GM19467 (cell line): ENCODE measurements at regions not wholly inside any gene's neighbourhood (a gene's known extent, or its start where the extent isn't known, plus 50 kb on each side); places are given as distances from the start of the nearest gene placed in this dataset.

ENCODE experiments used
- ATAC-seq: cut with Tn5 transposase; IDR thresholded peaks from one replicate; pipeline ENCODE4 v1.9.1; 2021; ENCODE audit warnings: mild to moderate bottlenecking, moderate library complexity; ENCODE audit not compliant: unreplicated experiment

DNA sequence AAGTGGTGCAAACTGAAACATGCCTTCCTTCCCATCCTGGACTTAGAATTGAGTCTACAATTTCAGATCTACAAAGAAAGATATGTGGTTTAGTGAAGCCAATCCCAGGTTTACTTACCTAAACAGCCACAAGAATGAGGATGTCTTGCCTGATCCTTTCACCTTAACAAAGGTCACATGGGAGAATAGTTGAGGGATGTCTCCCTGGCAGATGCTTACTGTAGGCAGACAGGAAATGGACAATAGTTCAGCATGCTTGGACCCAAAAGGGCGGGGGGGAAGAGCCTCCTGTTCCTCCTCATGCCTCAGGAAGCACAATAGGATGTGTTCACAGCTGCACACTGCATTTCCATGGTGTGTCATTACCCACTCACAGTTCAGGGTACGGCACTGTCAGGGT is 492.7 kb upstream of the USP24 start:
- no peak for ATAC-seq

DNA sequence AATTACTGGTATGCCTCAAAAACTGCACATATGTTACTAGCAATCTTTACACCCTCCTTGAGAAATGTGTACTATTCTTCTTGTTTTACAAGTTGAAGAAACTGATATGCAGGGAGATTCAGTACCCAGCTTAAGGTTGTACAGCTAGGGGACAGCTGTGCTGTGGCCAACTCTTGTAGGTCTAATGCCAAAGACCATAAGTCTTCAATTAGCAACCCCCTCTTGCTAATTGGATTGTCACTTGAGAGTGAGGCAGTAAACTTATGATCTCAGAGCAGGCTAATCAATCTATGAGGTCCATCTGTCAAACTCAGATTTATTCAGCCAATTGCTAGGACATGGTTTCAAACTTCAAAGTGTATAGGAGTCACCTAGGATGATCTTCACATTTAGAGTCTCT is 492.0 kb upstream of the USP24 start:
- no peak for ATAC-seq

DNA sequence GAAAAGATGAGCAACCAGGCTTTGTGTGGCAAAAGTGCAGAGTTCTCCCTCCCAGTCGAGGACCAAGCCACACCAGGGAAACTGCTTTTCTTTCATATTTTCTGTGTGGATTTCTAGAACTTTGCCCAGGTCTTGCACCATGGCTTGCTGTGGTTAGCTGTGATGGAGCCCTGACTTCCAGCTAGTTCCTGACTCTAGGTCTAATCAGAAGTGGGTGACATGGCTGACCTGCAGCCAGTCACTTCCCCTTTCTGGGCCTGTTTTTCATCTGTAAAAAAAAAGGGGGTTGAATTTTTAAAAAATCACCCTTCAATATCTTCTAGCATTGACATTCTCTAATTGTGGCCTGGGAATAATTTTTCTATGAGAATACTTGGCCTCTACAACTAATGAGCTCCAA is 491.2 kb upstream of the USP24 start:
- no peak for ATAC-seq

DNA sequence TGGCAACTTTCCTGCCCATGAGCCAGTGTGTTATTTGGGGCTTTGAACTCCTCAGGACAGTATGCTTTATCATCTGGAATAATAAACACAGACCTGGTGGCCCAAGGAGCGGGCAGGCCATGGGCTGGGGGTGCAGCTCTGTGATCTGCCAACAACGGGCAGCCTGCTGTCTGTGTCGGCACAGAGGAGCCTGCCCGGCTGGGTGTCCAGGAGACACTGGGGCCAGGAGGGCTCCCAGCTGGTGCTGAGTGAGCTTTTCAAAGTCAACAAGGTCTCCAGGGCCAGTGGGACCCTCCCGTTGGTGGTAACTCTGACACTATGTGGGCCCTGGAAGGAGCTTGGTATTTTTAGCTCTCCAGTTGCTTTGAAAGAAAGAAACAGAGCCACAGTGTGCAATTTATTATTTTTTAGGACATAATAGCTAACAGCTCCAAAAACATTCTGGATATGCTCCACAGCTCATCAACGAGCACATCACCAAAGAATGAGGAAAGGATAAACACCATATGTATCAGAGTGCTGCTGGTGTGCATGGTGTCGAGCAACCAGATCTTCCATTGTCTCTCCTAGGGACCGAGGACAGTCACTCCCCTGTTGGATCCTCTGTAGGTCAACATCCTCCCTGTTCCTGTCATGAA is 488.7 kb upstream of the USP24 start:
- ATAC-seq = no peak

DNA sequence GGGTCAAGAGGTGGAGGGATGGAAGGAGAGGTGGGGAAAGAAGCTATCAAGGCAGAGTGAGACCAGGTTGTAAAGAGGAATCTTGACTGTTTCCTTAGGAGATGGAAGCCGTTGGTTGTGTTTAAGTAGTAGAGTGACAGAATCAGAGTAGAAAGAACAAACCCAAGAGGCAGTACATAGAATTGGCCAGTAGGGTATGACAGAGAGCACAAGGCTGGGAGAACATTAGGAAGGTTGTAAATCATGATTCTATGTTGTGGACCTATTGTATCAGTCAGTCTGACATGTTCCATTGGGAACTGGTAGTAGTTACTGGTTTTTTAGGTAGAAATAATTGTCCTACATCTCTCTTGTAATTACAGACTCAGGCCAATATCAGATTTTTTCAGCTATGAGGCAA is 486.9 kb upstream of the USP24 start:
- ATAC-seq = peak; percentile 75

DNA sequence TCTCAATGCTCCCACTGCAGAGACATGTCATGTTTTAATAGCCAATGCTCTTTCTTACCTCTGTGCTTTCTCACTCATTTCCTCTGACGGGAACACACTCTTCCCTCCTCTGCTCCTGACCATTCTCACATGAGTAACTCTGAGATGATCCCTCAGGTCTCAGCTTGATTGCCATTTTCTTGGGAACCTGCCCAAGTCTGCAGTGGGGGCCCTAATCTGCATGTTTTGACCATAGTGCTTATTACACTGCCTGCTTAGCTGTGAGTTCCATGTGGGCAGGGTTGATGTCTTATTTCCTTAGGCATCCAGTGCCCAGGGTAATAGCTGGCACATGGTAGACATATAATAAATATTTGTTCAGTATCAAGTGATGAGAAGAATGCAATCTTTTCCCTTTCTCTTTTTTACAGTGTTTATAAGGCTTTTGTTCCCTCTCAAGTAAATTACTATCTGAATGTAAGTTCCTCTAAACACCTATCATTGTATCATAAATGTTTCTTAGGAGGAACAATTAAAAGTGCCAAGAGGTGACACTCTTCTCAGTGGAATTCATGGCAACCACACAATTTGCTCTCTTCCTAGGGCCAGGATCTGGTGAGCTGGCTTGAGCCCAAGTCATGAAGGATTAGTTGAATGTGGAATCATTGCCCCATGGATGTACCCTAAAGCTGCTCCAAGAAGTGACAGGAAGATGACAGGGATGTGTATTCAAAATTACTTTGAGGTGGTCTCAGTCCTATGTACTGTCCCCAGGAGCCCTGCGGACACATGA is 485.4 kb upstream of the USP24 start:
- no peak for ATAC-seq

DNA sequence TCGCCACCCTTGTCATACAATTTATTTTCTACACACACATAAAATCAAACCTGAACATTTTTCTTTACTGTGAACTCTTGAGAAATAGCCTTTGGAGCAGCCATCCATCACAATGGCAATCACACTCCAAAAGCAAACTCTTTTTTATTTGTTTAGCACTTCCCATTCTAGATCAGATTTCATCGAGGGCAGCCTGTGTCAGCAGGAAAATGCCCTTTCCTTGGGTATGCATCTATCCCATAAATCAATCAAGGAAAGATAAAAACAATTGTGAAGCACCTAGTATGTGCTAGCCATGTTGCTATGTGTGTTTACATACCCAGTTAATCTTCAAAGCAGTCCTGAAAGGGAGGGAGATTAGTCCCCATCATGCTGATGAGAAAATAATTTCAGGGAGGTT is 484.1 kb upstream of the USP24 start:
- no peak for ATAC-seq

DNA sequence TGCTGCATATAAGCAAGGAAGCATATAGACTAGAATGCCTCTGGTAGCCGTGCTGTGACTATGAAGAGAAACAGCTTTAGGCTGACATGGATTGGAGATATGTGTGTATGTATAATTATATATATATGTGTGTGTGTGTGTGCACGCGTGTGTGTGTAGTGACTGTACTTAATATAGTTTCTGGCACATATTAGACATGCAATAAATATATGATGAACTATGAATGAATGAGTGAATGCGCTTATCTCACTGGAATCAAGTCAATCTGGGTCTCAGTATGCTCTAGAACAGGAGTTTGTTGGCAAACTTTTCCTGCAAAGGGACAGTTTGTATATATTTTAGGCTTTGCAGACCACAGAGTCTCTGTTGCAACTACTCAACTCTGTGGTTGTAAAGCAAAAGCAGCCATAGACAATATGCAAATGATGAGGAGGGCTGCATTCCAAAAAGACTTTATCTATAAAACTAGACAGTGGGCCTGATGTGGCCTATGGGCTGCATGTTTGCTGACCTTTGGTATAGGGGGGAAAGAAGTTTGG is 482.9 kb upstream of the USP24 start:
- ATAC-seq = no peak

DNA sequence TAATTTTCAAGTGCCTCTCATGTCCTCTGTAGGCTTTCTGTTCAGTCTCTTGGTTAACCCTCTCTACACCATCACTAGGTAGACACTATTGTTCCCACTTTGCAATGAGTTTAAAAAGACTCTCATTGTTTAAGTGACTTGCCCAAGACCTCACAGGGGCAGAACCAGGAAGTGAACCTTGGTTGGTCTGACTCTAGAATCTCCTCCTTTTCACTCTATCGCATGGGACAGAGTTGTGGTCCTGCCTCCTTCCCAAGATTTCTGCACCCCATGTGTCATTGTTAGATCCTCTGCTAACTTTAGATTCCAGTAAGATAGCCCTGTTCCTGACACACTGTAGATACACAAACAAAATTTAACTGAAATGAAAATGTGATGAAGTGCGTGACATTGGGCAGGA is 481.7 kb upstream of the USP24 start:
- ATAC-seq = no peak

DNA sequence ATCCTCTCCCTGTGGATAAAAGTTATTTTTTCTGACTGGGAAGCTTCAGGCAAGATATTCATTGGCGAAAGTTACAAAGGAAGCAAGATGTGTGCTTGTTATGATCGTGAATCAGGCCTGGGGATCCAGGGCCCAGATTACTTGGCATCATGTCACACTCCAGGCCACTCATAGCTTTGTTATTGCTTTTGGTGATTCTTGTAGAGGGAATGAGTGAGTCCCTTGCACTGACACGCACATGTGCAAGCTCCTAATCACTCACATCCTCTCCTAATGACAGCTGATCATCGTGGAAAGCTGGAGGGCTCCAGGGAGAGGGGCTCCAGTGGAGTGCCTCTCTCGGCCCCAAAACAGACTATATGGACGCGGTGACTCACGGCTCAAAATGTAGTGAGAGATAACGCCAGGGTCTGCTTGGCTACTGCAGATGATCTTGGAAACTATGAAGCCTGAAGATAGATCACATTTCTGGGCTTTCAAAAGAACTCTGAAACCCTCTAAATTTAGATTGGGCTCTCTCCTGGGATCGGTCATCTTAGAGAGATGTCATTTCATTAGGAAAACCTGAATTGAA is 481.1 kb upstream of the USP24 start:
- no peak for ATAC-seq

DNA sequence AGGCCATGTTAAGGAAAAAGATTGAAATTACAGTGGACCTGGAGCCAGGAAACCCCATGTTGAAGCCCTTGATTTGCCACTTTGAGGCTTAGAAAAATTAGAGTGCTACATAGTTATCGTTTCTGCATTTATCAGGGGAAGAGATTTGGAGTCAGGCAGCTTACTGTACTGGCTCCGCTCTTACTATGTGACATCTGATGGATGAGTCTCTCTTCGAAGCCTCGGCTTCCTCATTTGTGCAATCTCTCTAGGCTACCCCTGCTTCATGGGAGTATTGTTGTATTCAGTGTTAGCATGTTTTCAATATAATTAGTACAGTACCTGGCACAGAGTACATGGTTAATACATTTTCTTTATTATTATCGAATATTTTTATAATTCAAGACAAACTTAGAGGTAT is 480.4 kb upstream of the USP24 start:
- ATAC-seq = no peak

DNA sequence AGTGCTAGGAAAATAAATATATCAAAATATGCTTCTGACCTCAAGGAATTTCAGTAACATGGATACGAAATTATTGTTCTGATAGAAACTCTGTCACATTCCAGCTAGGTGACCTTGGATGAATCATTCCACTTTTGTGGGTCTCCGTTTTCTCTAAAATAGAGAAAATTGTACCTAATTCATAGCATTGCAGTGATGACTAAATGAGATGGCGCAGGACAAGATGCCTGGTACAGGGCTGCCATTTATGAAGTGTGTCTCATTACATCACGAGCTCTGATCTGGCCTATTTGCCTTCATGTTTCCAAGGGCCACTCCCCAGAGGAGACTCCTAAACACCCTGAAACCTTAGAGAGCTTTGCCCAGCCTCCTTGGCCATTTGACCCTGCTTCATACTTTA is 480.0 kb upstream of the USP24 start:
- no peak for ATAC-seq

DNA sequence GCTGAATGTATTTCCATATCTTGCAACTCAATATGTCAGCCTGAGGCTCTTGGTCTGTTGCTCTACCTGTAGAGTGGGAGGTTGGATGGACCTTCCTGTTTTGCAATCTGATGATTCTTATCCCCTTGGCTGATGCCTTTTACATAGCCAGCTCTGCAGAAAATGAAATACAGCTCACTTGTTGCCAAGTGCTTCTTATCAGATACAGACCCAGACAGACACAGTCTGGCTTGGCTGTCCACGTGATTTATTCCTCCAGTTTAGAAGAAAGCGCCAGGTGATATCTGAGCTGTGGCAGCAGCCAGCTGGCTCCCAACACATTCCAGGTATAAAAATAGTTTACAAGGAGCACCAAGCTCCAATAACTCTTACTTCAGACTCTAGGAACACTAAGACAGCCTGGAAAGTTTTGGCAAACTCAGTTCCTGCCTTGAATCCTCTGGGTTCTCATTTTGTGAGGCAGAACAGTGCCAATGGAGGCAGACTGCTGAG is 479.2 kb upstream of the USP24 start:
- ATAC-seq = no peak

DNA sequence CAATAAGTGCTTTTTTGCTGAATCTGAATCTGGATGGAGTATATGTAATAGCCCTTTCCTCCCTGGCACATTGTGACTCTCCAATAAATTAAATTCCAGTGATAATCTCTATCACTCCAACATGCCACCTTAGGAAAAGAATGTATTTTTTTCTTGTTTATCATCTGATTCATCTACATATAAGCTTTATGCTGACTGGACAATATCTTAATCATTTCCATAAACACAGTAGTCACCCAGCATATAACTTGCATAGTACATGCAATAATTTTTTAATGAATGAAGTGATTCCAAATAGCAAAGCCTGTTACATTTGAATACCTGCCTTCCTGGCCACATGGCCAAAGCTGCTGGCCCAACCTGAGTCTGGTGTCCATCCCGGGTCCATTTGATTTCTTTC is 477.6 kb upstream of the USP24 start:
- ATAC-seq = no peak

DNA sequence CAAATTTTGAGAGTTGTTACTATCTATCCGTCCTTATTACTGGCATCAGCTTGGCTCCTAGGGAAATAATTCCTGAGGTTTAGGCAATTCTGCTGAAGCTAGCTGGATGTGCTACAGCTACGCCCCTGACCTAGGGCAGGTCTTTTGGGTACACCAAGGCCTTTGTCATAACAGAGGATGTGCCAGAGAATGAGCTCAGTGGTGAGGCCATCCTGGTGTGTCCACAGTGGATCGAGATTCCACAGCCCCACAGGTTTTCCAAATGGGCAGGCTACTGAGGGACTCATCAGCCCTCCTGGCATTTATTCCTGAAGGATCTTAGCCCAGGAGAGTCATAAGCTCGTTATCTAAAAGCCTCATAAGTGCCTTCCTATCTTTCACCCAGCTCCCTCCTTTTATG is 475.2 kb upstream of the USP24 start:
- ATAC-seq = no peak

DNA sequence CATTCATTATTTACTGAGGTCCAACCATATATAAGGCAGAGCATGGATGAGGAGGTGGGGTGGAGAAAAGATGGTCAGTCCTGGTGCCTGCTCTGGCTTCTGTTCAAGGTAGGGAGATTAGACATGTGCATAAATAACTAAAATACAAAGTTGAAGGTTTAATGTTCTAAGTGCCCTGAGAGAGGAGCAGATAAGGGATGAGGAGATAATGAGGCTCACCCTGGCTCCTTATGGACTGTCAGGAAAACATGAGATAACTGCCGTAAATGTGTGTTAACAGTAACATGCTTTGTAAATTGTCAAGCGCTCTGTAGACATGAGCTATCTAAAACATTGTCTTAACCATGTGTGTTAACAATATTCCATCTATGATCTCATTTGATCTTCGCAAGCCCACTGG is 474.6 kb upstream of the USP24 start:
- no peak for ATAC-seq

DNA sequence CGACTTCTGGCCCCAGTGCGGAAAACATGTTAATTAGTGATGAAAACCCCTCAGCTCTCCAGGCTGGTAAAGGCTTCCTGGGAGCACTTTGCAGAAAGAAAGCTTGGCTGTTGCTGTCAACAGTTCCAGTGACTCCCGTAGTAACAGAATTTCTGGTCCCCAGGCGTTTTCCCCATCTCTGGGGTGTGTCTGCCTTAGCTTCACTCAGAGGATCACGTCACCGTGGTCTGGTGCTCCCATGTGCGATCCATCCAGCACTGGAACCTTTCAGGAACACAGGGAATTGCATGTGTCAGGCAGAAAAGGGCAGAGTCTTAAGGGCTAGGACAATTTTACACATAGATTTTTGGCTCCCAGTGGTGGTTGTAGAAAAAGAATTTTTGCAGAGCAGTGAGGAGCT is 470.4 kb upstream of the USP24 start:
- no peak for ATAC-seq

DNA sequence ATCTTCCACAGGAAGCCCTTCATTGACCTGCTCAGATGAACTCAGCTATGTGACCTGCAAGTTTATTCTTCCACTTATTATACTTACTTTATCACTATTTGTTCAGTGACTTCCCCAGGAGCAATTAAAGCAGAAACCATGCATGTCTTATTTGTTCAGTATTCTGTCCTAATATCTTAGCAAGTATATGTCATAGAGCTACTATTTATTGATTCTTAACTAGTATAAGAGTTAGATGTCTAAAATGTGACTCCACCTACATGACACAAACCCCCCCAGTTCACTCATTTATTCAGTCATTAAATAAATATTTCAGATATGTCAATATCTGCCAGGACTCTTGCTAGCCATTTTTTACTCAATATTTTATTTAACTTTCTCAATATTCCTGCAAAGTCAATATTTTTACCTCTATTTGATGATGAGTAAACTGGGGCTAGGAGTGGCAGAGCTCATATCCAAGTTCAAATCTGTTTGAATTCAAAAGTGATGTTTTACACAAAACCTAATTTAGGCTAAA is 469.0 kb upstream of the USP24 start:
- no peak for ATAC-seq

DNA sequence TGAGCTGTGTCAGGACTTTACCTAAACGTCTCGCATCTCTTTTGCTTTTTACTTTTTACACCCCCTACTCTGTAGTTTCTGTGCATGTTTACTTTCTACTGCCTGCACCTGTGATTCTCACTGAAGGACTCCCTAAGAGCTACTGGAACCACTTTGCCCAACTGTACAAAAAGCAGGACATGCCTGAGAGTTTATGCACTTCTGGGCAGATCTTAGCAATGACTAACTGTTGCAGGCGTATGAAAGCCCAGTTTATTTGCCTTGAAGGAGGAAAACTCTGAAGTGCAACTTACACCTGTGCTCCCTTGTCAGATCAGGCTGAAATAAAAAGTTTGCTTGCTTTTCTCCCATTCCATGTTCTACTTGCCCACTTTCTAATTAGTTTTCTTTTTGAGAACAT is 467.0 kb upstream of the USP24 start:
- ATAC-seq = no peak

DNA sequence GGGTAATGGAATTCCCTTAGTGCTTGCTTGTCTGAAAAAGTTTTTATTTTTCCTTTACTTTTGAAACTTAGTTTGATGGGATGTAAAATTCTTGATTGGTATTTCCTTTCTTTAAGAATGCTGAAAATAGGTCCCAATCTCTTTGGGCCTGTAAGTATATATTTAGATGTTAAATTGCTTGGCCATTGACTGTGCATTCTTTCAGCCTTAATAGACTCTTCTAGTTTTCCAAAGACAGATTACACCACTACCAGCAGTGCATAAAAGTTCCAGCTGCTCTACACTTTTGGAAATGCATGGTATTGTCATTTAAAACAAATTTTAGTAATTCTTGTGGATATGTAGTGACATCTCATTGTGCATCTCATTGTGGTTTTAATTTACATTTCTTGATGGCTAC is 464.8 kb upstream of the USP24 start:
- no peak for ATAC-seq

DNA sequence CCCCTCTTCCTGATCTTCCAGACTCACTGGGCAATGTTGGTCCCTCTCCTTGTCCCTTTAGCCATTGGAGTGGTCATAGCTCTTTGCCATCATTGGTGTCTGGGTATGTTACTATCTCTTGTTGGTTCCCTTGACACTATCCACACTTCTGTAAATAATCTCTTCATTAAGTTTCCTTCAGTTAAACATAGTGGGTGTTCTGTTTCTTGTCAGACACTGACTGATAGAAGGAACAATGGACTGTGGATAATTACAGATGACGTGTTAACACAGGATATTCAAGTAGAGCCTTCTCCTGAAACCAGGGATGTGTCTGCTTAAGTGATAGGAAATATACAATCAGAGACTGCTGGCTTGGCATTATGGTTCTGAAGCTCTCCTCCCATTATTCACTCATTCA is 458.3 kb upstream of the USP24 start:
- ATAC-seq = no peak
